Esophagus squamous epithelium (tissue), 5 donors: ENCODE measurements at regions not wholly inside any gene's neighbourhood (a gene's known extent, or its start where the extent isn't known, plus 50 kb on each side); places are given as distances from the start of the nearest gene placed in this dataset.

Experiments
- DNase-seq: peaks from one replicate; lab custom pipeline; 2025; lab: John Stamatoyannopoulos, UW
- H3K27ac ChIP-seq, 4 donors: fragments of 200-600 bp; sonication (generic); one replicate each; pipeline ENCODE4 v1.5.1; 2016 to 2019; ENCODE audit warnings: mild to moderate bottlenecking in 1 of 4
- H3K27me3 ChIP-seq, 4 donors: fragments of 200-600 bp; sonication (generic); 1 replicate in 3 of 4; 2 replicates in 1 of 4; pipeline versions ENCODE4 v1.5.1 to v1.6.0; 2017 to 2021; ENCODE audit warnings: antibody characterized with exemption in 1 of 4
- H3K36me3 ChIP-seq, 3 donors: fragments of 200-600 bp; sonication (generic); one replicate each; pipeline ENCODE4 v1.5.1; 2016 to 2019
- H3K4me1 ChIP-seq, 3 donors: fragments of 200-600 bp; sonication (generic); one replicate each; pipeline ENCODE4 v1.5.1; 2017 to 2019
- H3K4me3 ChIP-seq, 4 donors: fragments of 200-600 bp; sonication (generic); 1 replicate in 3 of 4; 2 replicates in 1 of 4; pipeline ENCODE4 v1.5.1; 2016 to 2019; ENCODE audit warnings: mild to moderate bottlenecking in 2 of 4, moderate library complexity in 1 of 4
- H3K9me3 ChIP-seq, 3 donors: fragments of 200-600 bp; sonication (generic); one replicate each; pipeline ENCODE4 v1.5.1; 2016 to 2019
- CTCF ChIP-seq, 6 experiments: fragments of 450-650 bp in 4 of 6; fragments of 200-600 bp in 2 of 6; sonication (generic) in 2 of 6; IDR thresholded peaks; one replicate each; pipeline ENCODE4 v1.5.1; 2016 to 2019; ENCODE audit warnings: antibody characterized with exemption in 6 of 6, mild to moderate bottlenecking in 4 of 6, moderate library complexity in 4 of 6
- POLR2A ChIP-seq, 4 donors: fragments of 450-650 bp; IDR thresholded peaks; one replicate each; pipeline ENCODE4 v1.6.1; 2017; ENCODE audit warnings: antibody characterized with exemption in 4 of 4, mild to moderate bottlenecking in 4 of 4, moderate library complexity in 3 of 4
- WGBS, 2 donors: methylation state at CpG; one replicate each; pipeline ENCODE4 v1.1.5; 2018; 5-methylcytosine and 5-hydroxymethylcytosine counted together
- intact Hi-C: fragments of 100-400 bp; cut with DNase I; formaldehyde crosslinking; loops from one replicate; pipeline ENCODE4 v1.15.0; 2022
- donor health status: DM: yes; HTN: yes; CAD: no.

GRCh38 chr3:165545059-165545458, 292.2 kb downstream of the BCHE start:
- WGBS, 2 donors, result 60 to 68% methylated on average over 4 of the region's 4 CpGs
- no peak overlapping the region for H3K27ac ChIP-seq
- no peak overlapping the region for H3K4me3 ChIP-seq
- intact Hi-C loops, result no loop called here
- H3K9me3 ChIP-seq, result no peaks in the 10 kb centered on the region
- no peaks in the 10 kb centered on the region for H3K4me1 ChIP-seq
- no peaks in the 10 kb centered on the region for H3K36me3 ChIP-seq
- H3K27me3 ChIP-seq, result no peaks in the 10 kb centered on the region
- no peak for TF ChIP-seq POLR2A (IDR thresholded peaks at IDR 0.05)
- TF ChIP-seq CTCF (IDR thresholded peaks at IDR 0.05), result no peak
- DNase-seq, result no peak

- intact Hi-C loops, result no loop called here
- WGBS, 2 donors, result 74% methylated on average over 7 of the region's 7 CpGs
- TF ChIP-seq POLR2A (IDR thresholded peaks at IDR 0.05) (no peak), CTCF (IDR thresholded peaks at IDR 0.05) (no peak)
- H3K27me3 ChIP-seq, result no peaks in the 10 kb centered on the region
- DNase-seq, result no peak
- H3K4me1 ChIP-seq, result no peaks in the 10 kb centered on the region
- H3K27ac ChIP-seq, result no peak overlapping the region
- no peaks in the 10 kb centered on the region for H3K36me3 ChIP-seq
- no peak overlapping the region for H3K4me3 ChIP-seq
- H3K9me3 ChIP-seq, result no peaks in the 10 kb centered on the region
These were observed 292.8 kb downstream of the BCHE start for GRCh38 chr3:165544432-165544831.

- H3K27ac ChIP-seq, result no peak overlapping the region
- intact Hi-C loops, result no loop called here
- H3K4me1 ChIP-seq, result no peaks in the 10 kb centered on the region
- no peak overlapping the region for H3K4me3 ChIP-seq
- no peaks in the 10 kb centered on the region for H3K27me3 ChIP-seq
- no peak for DNase-seq
- 51 to 56% methylated on average over 2 of the region's 2 CpGs for WGBS, 2 donors
- no peaks in the 10 kb centered on the region for H3K36me3 ChIP-seq
- no peaks in the 10 kb centered on the region for H3K9me3 ChIP-seq
- no peak for TF ChIP-seq CTCF (IDR thresholded peaks at IDR 0.05)
These were observed 299.1 kb downstream of the BCHE start for GRCh38 chr3:165538166-165538565.

- DNase-seq, result no peak
- Histone ChIP-seq H3K4me1 (no peaks in the 10 kb centered on the region), H3K4me3 (no peak overlapping the region), H3K9me3 (no peaks in the 10 kb centered on the region), H3K27me3 (no peaks in the 10 kb centered on the region), H3K27ac (no peak overlapping the region), H3K36me3 (no peaks in the 10 kb centered on the region)
- 40 to 53% methylated on average over 1 of the region's 1 CpG for WGBS, 2 donors
- TF ChIP-seq POLR2A (IDR thresholded peaks at IDR 0.05) (no peak), CTCF (IDR thresholded peaks at IDR 0.05) (no peak)
- intact Hi-C loops, result no loop called here
These were observed 304.4 kb downstream of the BCHE start for GRCh38 chr3:165532851-165533250.

GRCh38 chr3:165529451-165529850, 307.8 kb downstream of the BCHE start:
- WGBS, 2 donors, result 71 to 74% methylated on average over 2 of the region's 2 CpGs

More at GRCh38 chr3:165529451-165529850, 307.8 kb downstream of the BCHE start:
- Histone ChIP-seq H3K9me3 (no peaks in the 10 kb centered on the region), H3K4me3 (no peak overlapping the region), H3K4me1 (no peaks in the 10 kb centered on the region), H3K27ac (no peak overlapping the region), H3K36me3 (no peaks in the 10 kb centered on the region), H3K27me3 (no peaks in the 10 kb centered on the region)
- TF ChIP-seq POLR2A (IDR thresholded peaks at IDR 0.05), result no peak
- no peak for TF ChIP-seq CTCF (IDR thresholded peaks at IDR 0.05)
- intact Hi-C loops, result no loop called here
- no peak for DNase-seq
